ENCODE measurements at regions not wholly inside any gene's neighbourhood (a gene's known extent, or its start where the extent isn't known, plus 50 kb on each side); places are given as distances from the start of the nearest gene placed in this dataset.

- TF ChIP-seq, protein P1, sequence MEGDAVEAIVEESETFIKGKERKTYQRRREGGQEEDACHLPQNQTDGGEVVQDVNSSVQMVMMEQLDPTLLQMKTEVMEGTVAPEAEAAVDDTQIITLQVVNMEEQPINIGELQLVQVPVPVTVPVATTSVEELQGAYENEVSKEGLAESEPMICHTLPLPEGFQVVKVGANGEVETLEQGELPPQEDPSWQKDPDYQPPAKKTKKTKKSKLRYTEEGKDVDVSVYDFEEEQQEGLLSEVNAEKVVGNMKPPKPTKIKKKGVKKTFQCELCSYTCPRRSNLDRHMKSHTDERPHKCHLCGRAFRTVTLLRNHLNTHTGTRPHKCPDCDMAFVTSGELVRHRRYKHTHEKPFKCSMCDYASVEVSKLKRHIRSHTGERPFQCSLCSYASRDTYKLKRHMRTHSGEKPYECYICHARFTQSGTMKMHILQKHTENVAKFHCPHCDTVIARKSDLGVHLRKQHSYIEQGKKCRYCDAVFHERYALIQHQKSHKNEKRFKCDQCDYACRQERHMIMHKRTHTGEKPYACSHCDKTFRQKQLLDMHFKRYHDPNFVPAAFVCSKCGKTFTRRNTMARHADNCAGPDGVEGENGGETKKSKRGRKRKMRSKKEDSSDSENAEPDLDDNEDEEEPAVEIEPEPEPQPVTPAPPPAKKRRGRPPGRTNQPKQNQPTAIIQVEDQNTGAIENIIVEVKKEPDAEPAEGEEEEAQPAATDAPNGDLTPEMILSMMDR (IDR thresholded peaks at IDR 0.05) = no peak
- TF ChIP-seq POLR2A (IDR thresholded peaks at IDR 0.05) = no peak
These were observed 2815.8 kb downstream of the PCDH9 start for GRCh38 chr13:64414381-64414780.

All from prostate gland (tissue), 2 donors.